H1 (cell line): ENCODE measurements at regions not wholly inside any gene's neighbourhood (a gene's known extent, or its start where the extent isn't known, plus 50 kb on each side); places are given as distances from the start of the nearest gene placed in this dataset.
A peak's percentile ranks its signal among the peaks of the same experiment; 100 is the strongest.

Experiments used
- CTCF ChIA-PET: fragments of 300-600 bp; sonication (Branson Sonifier 250); formaldehyde crosslinking; loops from one replicate; lab custom pipeline; 2021; ENCODE audit not compliant: partially characterized antibody; lab: Charles Lee
- POLR2A ChIA-PET: fragments of 300-600 bp; sonication (Branson Sonifier 250); formaldehyde crosslinking; loops from one replicate; lab custom pipeline; 2021; ENCODE audit warnings: inconsistent platforms; ENCODE audit not compliant: partially characterized antibody; lab: Charles Lee
- DNase-seq, 2 experiments: peaks; one replicate each; pipeline versions ENCODE4 v3.0.0 to v3.0.0-alpha.2; 2010 to 2022; ENCODE audit warnings: low spot score in 2 of 2, low read depth in 1 of 2, mixed read lengths in 1 of 2
- FAIRE-seq: peaks from 2 replicates; lab custom pipeline; 2011; peaks lifted over from hg19 to GRCh38; lab: Jason Lieb, UNC
- H2AFZ ChIP-seq: 2 replicates; pipeline ENCODE4 v1.8.1; 2012; ENCODE audit warnings: low read length, inconsistent platforms
- H2AK5ac ChIP-seq: 2 replicates; pipeline ENCODE4 v1.6.1; 2013; ENCODE audit warnings: low read depth, low read length
- H2BK120ac ChIP-seq: replicated peaks from 2 replicates; pipeline ENCODE3; 2013; ENCODE audit warnings: low read depth, low read length, inconsistent platforms
- H2BK12ac ChIP-seq: 2 replicates; pipeline ENCODE4 v1.6.1; 2013; ENCODE audit warnings: low read depth, low read length
- H2BK15ac ChIP-seq: 2 replicates; pipeline ENCODE4 v1.6.1; 2013; ENCODE audit warnings: low read length
- H2BK20ac ChIP-seq: 2 replicates; pipeline ENCODE4 v1.6.1; 2013; ENCODE audit warnings: low read length
- H2BK5ac ChIP-seq: 2 replicates; pipeline ENCODE4 v1.6.1; 2013; ENCODE audit warnings: low read depth, low read length
- H3K14ac ChIP-seq: 2 replicates; pipeline ENCODE4 v1.6.1; 2013; ENCODE audit warnings: inconsistent platforms; ENCODE audit not compliant: insufficient read length
- H3K18ac ChIP-seq: 2 replicates; pipeline ENCODE4 v1.6.1; 2013; ENCODE audit warnings: low read length; ENCODE audit errors: extremely low read depth
- H3K23ac ChIP-seq: 2 replicates; pipeline ENCODE4 v1.6.1; 2013; ENCODE audit warnings: inconsistent platforms; ENCODE audit not compliant: insufficient read length
- H3K23me2 ChIP-seq: 2 replicates; pipeline ENCODE4 v1.6.1; 2013; ENCODE audit warnings: low read depth, low read length
- H3K27ac ChIP-seq: 2 replicates; pipeline ENCODE4 v1.6.1; 2011; ENCODE audit warnings: low read depth, low read length, inconsistent platforms
- H3K27me3 ChIP-seq, 4 experiments: replicated peaks in 1 of 4; 1 replicate in 1 of 4; 2 replicates in 3 of 4; pipeline versions ENCODE4 v1.6.1 to v1.8.1; 2011 to 2013; ENCODE audit warnings: low read length in 3 of 4, mild to moderate bottlenecking in 3 of 4, inconsistent platforms in 2 of 4, mixed read lengths in 2 of 4, moderate library complexity in 1 of 4; ENCODE audit not compliant: control insufficient read depth in 3 of 4, insufficient read depth in 3 of 4; ENCODE audit errors: extremely low read depth in 1 of 4
- H3K36me3 ChIP-seq, 4 experiments: 2 replicates each; pipeline versions ENCODE4 v1.6.1 to v1.8.1; 2011 to 2013; ENCODE audit warnings: mild to moderate bottlenecking in 4 of 4, low read length in 3 of 4, moderate library complexity in 2 of 4, control low read depth in 1 of 4, inconsistent platforms in 1 of 4; ENCODE audit not compliant: insufficient read depth in 4 of 4, control insufficient read depth in 2 of 4
- H3K4ac ChIP-seq: replicated peaks from 2 replicates; pipeline ENCODE3; 2013; ENCODE audit warnings: low read length, low read depth, mixed read lengths, inconsistent platforms; ENCODE audit not compliant: insufficient read length
- H3K4me1 ChIP-seq, 4 experiments: replicated peaks in 1 of 4; 1 replicate in 1 of 4; 2 replicates in 3 of 4; pipeline versions ENCODE4 v1.6.1 to v1.8.1; 2011 to 2013; ENCODE audit warnings: low read length in 3 of 4, inconsistent platforms in 2 of 4, mixed read lengths in 1 of 4; ENCODE audit not compliant: insufficient read depth in 4 of 4, control insufficient read depth in 3 of 4
- H3K4me2 ChIP-seq, 2 experiments: 2 replicates each; pipeline versions ENCODE4 v1.6.1 to v1.8.1; 2011 to 2013; ENCODE audit warnings: low read depth in 2 of 2, low read length in 2 of 2, control low read depth in 1 of 2, inconsistent platforms in 1 of 2, mild to moderate bottlenecking in 1 of 2; ENCODE audit not compliant: insufficient read depth in 1 of 2
- H3K4me3 ChIP-seq, 4 experiments: fragments of 200-600, 300-600 bp in 1 of 4; sonication (generic), shearing (Covaris generic), sonication (Bioruptor Twin) in 1 of 4; 2 replicates each; pipeline versions ENCODE4 v1.5.1 to v1.8.1; 2011 to 2016; ENCODE audit warnings: low read length in 4 of 4, low read depth in 3 of 4, control low read depth in 2 of 4, inconsistent platforms in 2 of 4, mild to moderate bottlenecking in 2 of 4, mixed read lengths in 1 of 4, moderate library complexity in 1 of 4; ENCODE audit not compliant: insufficient read depth in 2 of 4; ENCODE audit errors: extremely low read depth in 1 of 4
- H3K56ac ChIP-seq: replicated peaks from 2 replicates; pipeline ENCODE3; 2013; ENCODE audit warnings: low read depth, mild to moderate bottlenecking, mixed read lengths, low read length, inconsistent platforms; ENCODE audit not compliant: insufficient read length
- H3K79me1 ChIP-seq: 2 replicates; pipeline ENCODE4 v1.6.1; 2013; ENCODE audit warnings: low read depth, low read length, control low read depth
- H3K79me2 ChIP-seq, 2 experiments: 2 replicates each; pipeline versions ENCODE4 v1.6.1 to v1.8.1; 2012 to 2013; ENCODE audit warnings: low read length in 2 of 2, mild to moderate bottlenecking in 2 of 2, inconsistent platforms in 1 of 2; ENCODE audit not compliant: insufficient read depth in 2 of 2, control insufficient read depth in 1 of 2
- H3K9ac ChIP-seq, 4 experiments: replicated peaks in 1 of 4; 1 replicate in 1 of 4; 2 replicates in 3 of 4; pipeline versions ENCODE4 v1.6.1 to v1.8.1; 2011 to 2013; ENCODE audit warnings: low read depth in 3 of 4, low read length in 3 of 4, control low read depth in 2 of 4, mild to moderate bottlenecking in 2 of 4, moderate library complexity in 2 of 4, inconsistent platforms in 1 of 4; ENCODE audit errors: extremely low read depth in 1 of 4
- H3K9me3 ChIP-seq, 2 experiments: 2 replicates each; pipeline versions ENCODE4 v1.6.1 to v1.8.1; 2012 to 2013; ENCODE audit warnings: mild to moderate bottlenecking in 2 of 2, moderate library complexity in 2 of 2, control low read depth in 1 of 2, inconsistent platforms in 1 of 2, low read depth in 1 of 2, low read length in 1 of 2, mixed read lengths in 1 of 2; ENCODE audit not compliant: insufficient read depth in 2 of 2
- H4K20me1 ChIP-seq, 2 experiments: replicated peaks in 1 of 2; 2 replicates each; pipeline versions ENCODE3 to v1.8.1; 2011 to 2013; ENCODE audit warnings: inconsistent platforms in 2 of 2, low read length in 2 of 2, mild to moderate bottlenecking in 1 of 2; ENCODE audit not compliant: insufficient read depth in 2 of 2, control insufficient read depth in 1 of 2
- H4K5ac ChIP-seq: 2 replicates; pipeline ENCODE4 v1.6.1; 2013; ENCODE audit warnings: low read length, low read depth, mixed read lengths, inconsistent platforms; ENCODE audit not compliant: insufficient read length
- H4K8ac ChIP-seq: 2 replicates; pipeline ENCODE4 v1.8.0; 2013; ENCODE audit warnings: mild to moderate bottlenecking, moderate library complexity, low read length, inconsistent platforms; ENCODE audit not compliant: insufficient read depth; ENCODE audit errors: extremely low read depth
- H4K91ac ChIP-seq: replicated peaks from 2 replicates; pipeline ENCODE3; 2013; ENCODE audit warnings: low read length, mixed read lengths, inconsistent platforms; ENCODE audit not compliant: insufficient read length
- CREB1 ChIP-seq: IDR thresholded peaks from 2 replicates; pipeline ENCODE4 v1.6.1; 2012; ENCODE audit warnings: inconsistent platforms
- KDM1A ChIP-seq: fragments of 200-600, 300-600 bp; sonication (generic); IDR thresholded peaks from 2 replicates; pipeline ENCODE4 v1.7.1; 2016; ENCODE audit warnings: mild to moderate bottlenecking, low read length, borderline replicate concordance
- TEAD4 ChIP-seq: IDR thresholded peaks from 2 replicates; pipeline ENCODE4 v1.6.1; 2012; ENCODE audit warnings: low read depth, low read length, inconsistent platforms, mixed read lengths
- WGBS, 2 experiments: shearing (Covaris generic) in 1 of 2; methylation state at CpG; one replicate each; pipeline versions ENCODE4 v1.1.6 to v1.1.7; 2013 to 2015; ENCODE audit warnings: low lambda C conversion rate in 2 of 2, mixed read lengths in 2 of 2, inconsistent platforms in 1 of 2, low coverage in 1 of 2, missing lambda C conversion rate in 1 of 2; ENCODE audit not compliant: insufficient replicate concordance in 2 of 2, insufficient coverage in 1 of 2, insufficient read length in 1 of 2; ENCODE audit errors: extremely low coverage in 1 of 2, missing lambda C conversion rate in 1 of 2; 5-methylcytosine and 5-hydroxymethylcytosine counted together

DNA sequence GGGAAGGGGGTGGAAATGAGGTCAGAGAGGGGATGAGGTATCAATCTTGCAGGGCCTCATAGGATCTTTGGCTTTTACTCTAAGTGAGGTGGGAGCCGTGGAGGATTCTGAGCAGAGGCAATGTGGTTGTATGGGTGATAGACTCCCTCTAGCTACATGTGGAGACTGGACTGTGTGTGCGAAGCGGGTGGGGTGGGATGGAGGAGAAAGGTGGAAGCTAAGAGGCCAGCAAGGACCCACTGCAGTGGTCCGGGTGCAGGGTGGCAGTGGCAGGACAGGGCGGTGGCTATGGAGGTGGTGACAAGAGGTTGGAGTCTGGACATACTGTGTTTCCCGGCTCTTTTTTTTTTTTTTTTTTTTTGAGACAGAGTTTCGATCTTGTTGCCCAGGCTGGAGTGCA, 62.4 kb upstream of the PTPN1 start:
- Histone ChIP-seq H2AK5ac (no peak overlapping the region), H2BK120ac (no peak overlapping the region), H3K14ac (no peak overlapping the region), H3K27ac (no peak overlapping the region), H4K20me1 (no peaks in the 10 kb centered on the region), H3K4me3 (no peak overlapping the region), H4K8ac (no peak overlapping the region), H3K56ac (no peak overlapping the region), H3K4me1 (peaks cover 0 to 5% (median 3%) of the 10 kb centered on the region in 4 experiments; a peak in 4 of 7 replicates), H3K79me1 (no peaks in the 10 kb centered on the region), H2AFZ (no peak overlapping the region), H3K79me2 (no peaks in the 10 kb centered on the region), H2BK12ac (peak overlapping the region; percentile 39; the same call in 1 of the 2 replicates), H3K9me3 (no peaks in the 10 kb centered on the region), H3K9ac (no peak overlapping the region), H3K23me2 (peaks cover 2% of the 10 kb centered on the region; the same call in 1 of the 2 replicates), H3K18ac (no peak overlapping the region), H3K4me2 (no peak overlapping the region), H3K23ac (no peak overlapping the region), H4K91ac (no peak overlapping the region), H4K5ac (no peak overlapping the region), H3K4ac (no peak overlapping the region), H3K27me3 (no peaks in the 10 kb centered on the region), H2BK20ac (no peak overlapping the region), H3K36me3 (no peaks in the 10 kb centered on the region), H2BK5ac (0 out of 2 replicates have a peak overlapping the region, but pooled peaks have one; percentile 60), H2BK15ac (no peak overlapping the region)
- WGBS, 2 experiments: 90% methylated on average over 5 of the region's 7 CpGs; no CpG with 5 or more reads in 1 of the 2 experiments
- POLR2A ChIA-PET: interaction anchor here (0.9 kb wide), 1 partner anchor 48 kb away, joined by 3 read pairs; no protein-coding TSS in a partner anchor
- DNase-seq: no peak
- no peak for FAIRE-seq
- TF ChIP-seq CREB1: no peak
- TF ChIP-seq KDM1A: no peak
- no peak for TF ChIP-seq TEAD4
- CTCF ChIA-PET: interaction anchor here (0.6 to 1.1 kb wide), 6 partner anchors 9 to 209 kb away, joined by 3 to 6 read pairs (median 3); no protein-coding TSS in a partner anchor
